Nucleus accumbens (tissue), 56 donors: ENCODE measurements at regions not wholly inside any gene's neighbourhood (a gene's known extent, or its start where the extent isn't known, plus 50 kb on each side); places are given as distances from the start of the nearest gene placed in this dataset.

ENCODE experiments used
- DNase-seq, 56 donors: peaks; one replicate each; lab custom pipeline; 2025; lab: John Stamatoyannopoulos, UW

DNA sequence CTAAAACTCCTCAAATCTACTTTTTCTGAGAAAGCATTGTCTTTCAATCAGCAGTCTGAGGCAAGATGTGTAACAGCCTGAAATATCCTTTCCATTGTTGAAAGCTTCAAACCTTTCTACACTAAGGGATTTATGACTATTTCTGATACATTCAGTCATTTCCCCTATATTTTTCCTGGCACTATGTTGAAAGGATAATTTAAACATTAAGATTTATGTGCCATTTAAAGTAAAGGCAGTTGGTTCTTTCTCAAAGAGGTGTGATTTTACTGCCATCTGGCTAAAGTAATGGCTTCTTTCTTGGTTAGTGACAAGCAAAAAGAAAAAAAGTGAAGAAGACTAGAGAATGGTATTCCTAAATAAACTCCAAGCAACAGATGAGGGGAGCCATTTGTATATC is 249.6 kb upstream of the COL8A1 start:
- no peak for DNase-seq

DNA sequence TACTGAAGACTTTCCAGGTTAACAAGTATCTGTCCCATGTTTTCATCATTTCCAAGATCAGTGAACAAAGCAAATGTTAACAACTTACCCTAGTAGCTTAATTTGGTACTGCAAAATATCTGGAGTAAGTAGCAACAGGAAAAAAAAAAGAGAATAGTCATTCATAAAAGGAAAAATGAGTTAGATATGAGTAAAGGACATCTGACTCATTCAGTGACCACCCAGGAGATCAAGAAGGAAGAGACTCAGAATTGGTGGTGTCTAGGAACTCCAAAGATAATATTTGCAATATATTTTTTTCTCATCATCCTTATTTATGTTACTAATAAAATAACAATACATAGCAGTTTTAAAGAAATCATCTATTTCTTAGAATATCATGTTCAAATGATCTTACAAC is 253.8 kb upstream of the COL8A1 start:
- DNase-seq: no peak

DNA sequence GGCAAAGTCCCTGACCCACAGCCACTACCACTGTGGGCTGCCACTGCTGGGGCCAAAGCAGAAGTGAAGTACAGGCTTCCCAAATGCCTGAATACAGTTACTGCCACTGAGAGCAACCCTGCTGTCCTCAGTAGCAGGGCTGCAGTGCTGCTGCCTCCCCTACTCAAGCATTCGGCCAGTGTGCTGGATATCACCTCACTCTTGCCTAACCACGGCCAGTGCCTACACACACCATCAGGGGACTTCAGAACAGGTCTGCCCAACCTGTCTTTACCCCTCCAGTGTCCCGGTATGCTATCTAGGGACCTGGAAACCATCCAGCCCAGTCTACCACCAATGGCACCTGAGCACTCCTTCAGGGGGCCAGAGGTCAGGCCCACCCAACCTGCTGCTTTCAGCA is 261.5 kb upstream of the COL8A1 start:
- no peak for DNase-seq

DNA sequence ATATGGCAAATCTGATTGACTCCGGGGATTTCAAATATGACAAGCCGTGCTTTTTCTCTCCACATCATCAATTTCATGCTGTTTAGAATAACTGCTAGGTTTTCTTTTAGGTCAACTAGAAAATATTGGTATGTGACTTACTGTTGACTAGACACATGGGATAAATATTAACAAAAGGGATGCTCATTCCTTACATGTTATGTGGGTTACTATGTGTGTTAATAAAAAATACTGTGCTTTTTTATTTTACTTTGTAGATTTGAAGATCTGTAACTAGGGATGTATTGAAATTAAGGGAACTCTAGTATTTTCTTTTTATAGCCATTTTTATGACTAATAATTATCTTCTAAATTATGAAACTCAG is 264.6 kb upstream of the COL8A1 start:
- no peak for DNase-seq

DNA sequence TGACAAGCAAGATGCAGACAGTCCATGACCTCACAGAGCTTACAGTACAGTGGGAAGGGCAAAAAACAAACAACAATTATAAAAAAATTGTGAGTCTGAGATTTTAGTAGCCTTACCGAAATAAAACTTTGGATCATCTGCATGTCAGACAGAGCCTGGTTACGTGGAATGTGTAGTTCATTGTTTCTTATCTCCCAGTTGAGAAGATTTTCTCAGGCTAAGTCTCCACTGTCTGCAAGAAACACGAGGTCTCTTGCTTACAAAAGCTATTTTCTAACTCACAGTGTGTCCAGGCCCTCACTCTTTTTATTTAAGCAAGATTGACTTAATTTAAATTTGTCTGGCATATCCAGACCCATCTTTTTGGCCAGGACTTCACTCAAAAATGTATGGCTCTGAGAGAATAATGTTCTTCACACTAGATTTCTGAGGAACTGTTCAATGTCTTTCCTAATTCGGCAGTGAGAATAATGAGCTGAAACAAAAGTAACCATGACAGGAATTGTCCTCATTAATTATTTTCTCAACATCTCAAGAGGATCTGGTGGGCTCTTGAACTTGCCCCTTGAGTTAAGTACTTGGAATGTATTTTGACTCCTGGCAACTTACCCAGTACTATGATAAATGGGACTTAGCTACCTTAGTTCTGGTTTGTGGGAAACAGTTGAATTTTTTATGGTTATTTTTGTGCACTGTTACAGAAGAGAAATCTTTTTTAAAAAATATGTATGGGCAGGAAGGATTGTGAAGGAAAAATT is 265.1 kb upstream of the COL8A1 start:
- no peak for DNase-seq

DNA sequence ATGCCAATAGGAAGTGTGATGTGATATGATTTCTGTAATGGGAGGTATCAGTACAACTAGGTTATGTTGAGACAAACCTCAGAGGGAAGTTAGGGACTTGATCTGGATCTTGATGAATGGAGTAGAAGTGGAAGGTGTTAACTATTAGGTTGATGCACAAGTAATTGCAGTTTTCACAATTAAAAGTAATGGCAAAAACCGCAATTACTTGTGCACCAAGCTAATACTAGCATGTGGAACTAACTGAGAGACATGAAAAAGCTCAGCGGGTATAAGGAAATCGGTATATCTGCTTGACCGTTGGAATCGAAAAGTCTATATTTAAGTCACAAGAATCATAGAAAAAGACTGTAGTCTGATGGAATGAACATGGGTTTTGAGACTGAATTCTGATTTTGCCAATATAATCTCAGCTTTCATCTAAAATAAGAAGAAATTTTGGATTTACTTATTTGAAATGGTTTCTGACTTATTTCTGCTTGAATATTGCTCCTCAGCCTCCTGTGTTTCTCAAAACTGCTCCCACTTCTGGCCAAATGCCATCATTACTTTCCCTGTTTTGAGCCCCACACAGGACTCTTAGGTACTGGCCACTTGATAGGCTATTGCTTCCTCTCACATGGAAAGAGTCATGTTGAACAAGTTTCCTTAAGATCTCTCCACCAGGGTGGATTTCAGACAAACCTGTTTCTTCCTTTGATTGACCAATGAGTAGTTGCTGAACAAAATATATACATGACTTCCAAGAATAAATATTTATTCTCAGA is 271.5 kb upstream of the COL8A1 start:
- DNase-seq: no peak

DNA sequence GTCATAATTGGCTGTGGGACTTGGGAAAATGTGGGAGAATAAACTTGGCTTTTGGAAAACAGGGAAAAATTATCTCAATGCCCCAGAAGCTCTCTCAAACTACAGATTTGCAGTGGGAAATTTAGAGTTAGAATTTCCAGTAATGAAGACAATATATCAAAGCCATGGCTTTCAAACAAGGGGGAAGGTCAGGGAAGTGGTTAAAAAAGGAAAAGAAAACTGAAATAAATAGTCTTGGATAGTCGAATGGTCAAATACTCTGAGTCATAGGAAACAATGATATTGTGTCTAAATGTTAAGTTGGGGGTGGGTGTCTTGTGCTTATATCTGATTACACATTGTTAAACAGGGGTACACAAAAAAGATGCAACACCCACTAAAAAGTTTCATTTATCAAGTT is 272.4 kb upstream of the COL8A1 start:
- DNase-seq: no peak

- no peak for DNase-seq
Measured at GRCh38 chr3:99365396-99365795, 273.0 kb upstream of the COL8A1 start.

DNA sequence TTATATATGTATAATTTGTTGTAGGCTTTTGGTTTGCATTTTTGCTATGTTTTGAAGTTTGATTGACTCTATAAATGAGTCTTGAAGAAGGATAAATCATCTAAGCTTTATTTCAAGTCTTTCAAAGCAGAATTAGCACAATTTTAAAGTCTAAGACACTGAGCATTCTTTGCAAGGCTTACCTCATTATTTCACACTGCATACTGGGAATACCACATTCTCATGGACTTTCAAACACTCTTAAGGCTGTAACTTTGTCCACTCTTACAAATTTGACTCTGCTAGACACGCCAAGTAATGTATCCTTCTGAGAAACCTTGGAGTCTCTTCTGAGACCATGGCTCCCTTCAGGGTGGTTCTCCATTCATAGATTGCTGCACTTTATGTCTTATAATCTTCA is 281.3 kb upstream of the COL8A1 start:
- no peak for DNase-seq

- DNase-seq: no peak
Measured at GRCh38 chr3:99356696-99357095, 281.7 kb upstream of the COL8A1 start.

DNA sequence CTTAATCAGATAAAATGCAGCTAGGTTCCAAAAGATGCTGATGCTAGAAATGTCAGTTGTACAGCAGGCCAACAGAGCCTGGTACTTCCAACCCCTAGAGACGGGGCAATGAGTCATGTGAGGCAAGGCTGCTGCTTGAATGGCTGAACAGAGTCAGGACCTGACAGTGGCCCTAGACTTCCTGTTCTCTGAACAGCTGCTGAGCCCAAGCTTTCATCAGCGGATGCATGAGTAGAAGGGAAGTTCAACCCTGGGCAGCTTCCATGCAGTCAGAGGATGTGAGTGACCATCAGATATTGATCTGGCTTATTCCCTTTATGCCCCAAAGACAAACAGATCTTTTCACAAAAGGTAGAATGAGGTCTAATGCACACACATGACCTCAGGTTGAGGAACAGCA is 282.9 kb upstream of the COL8A1 start:
- no peak for DNase-seq

DNA sequence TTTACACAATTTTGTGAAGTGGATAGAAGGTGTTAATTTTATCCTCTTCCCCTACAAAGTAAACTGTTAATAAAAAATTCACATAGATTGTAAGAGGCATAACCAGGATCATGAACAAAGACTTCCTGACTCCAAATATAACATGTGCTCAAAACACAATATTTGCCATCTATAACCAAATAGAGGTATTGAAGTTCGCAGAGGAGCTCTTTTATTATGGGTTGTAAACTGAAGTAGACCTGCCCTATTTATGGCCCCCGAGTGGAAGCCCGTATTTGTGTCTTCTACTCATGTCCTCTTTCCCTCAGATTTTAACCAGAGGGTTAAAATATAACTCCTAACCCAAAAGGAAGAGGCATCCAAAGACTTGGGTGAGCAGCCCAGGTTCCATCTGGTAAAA is 285.6 kb upstream of the COL8A1 start:
- no peak for DNase-seq

GRCh38 chr3:99351122-99351521 is 287.3 kb upstream of the COL8A1 start:
- DNase-seq: no peak

DNA sequence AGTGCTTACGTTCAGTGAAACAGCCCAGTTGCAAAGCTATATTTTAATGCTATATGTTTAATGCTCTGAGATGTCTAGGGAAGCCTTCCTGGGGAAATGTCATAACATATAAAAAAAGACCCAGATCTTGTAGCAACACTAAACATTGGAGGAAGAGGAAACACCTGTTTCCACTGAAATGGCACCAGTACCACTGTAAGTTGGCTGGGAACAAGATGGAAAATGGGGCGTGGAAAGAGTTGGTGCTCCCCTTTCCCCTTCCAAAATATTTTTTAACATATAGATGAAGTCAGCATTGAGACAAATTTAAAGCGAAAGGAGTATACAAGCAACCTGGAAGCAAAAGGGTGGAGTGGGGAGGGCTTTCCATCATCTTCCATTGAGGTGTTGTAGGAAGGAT is 289.9 kb upstream of the COL8A1 start:
- no peak for DNase-seq

GRCh38 chr3:99344216-99344615 is 294.2 kb upstream of the COL8A1 start:
- DNase-seq: no peak

DNA sequence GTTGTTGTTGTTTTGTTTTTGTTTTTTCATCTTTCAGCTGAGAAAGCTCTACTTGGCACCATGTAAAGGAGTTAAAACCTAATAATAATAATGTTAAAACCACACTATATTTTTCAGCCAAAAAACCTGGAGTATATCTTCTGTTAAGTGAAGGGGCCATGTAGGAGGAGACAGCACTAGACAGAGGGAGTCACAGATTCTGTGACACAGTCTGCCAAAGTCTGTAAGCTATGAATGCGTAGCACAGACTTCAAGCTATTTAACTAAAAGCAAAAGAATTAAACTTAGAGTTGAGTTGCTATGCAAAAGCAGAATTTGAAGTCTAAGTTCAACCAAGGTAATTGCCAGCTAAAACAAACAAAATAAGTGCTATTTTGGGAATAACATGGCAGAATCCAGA is 296.0 kb upstream of the COL8A1 start:
- no peak for DNase-seq

GRCh38 chr3:99339222-99339621 is 299.2 kb upstream of the COL8A1 start:
- DNase-seq: no peak

DNA sequence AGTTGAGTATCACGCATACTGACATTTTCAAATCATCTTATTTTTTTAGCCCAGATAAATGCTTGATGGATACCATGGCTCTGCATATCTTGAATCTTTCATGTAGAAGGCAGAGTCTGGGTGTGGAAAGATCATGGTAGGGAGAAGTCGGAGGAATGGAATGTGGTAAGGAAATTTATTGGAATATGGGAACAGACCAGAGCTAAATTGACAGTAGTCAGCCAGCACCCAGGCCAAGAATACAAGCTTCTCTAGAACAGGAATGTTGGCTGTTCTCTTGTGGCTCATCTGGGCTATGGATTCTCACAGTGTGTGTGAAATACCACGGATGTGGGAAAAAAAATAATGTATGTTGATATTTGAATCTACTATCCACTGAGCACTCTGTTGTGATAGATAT is 305.7 kb upstream of the COL8A1 start:
- no peak for DNase-seq

DNA sequence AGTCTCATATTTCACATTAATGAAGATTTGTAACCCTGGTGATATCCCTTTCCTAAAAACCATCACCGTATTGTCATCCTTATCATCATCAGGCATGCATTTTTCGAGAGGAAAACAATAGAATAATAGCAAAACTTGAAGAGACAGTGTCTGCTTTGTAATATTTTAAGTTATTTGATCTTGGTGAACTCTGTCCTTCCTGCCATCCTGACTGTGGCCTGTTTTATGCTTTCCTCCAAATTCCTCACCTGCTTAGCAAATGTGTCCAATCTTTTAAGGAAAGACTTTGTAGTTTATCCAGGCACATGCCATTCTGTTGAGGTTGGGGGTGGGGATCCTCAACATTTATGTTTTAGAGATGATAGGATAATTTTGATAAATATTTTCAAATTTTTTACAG is 306.1 kb upstream of the COL8A1 start:
- no peak for DNase-seq

GRCh38 chr3:99330924-99331532 is 307.4 kb upstream of the COL8A1 start:
- DNase-seq: no peak

DNA sequence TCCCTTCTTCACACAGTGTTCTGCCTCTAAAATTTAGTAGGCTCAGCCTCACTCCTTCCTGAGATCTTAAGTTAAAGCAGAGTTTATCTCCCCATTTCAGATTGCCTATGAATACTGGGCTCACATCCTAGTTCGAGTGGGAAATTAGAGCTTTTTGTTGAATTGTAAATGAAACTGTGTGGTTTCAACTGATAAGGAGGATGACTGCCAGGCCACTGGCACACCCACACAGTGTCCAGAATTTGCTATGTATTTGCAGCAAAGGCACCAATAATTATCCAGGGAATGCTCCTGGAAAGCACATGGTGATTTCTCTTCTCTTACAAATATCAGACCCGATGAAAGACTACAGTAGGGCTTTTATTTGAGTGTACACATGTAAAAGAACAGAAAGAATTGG is 308.1 kb upstream of the COL8A1 start:
- DNase-seq: no peak

DNA sequence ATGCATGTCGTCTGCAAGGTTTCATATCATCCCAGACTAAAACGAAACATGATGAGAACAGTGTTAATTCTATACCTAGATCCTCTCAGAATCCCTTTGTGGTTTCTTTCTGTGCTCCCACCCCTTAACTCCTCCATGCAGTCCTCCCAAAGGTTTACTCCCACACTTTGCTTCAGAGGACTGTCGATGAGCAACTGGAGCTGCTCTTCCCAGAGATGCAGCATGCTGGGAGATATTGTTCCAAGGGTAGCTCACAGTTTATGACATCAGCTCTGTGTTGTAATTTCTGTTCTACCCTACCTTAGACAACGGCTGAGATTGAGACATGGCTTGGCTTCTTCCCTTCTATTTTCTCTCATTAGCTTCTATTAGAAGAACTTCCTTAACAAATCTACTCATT is 313.0 kb upstream of the COL8A1 start:
- DNase-seq: no peak
